ENCODE measurements at regions not wholly inside any gene's neighbourhood (a gene's known extent, or its start where the extent isn't known, plus 50 kb on each side); places are given as distances from the start of the nearest gene placed in this dataset.
A peak's percentile ranks its signal among the peaks of the same experiment; 100 is the strongest.

- ATAC-seq: no peak
- Mint-ChIP-seq H3K27me3 (no peaks in the 10 kb centered on the region), H3K4me3 (no peak overlapping the region), H3K9me3 (no peaks in the 10 kb centered on the region), H3K27ac (no peak overlapping the region), H3K4me1 (no peaks in the 10 kb centered on the region)
- no peak for DNase-seq
Measured at GRCh38 chr6:148041546-148041945, 301.1 kb upstream of the SASH1 start.

- H3K27me3 Mint-ChIP-seq: no peaks in the 10 kb centered on the region
- no peak overlapping the region for H3K4me3 Mint-ChIP-seq
- H3K27ac Mint-ChIP-seq: no peak overlapping the region
- DNase-seq: no peak
- H3K9me3 Mint-ChIP-seq: peaks cover 6 to 8% of the 10 kb centered on the region in 2 donors
- H3K4me1 Mint-ChIP-seq: no peaks in the 10 kb centered on the region
- ATAC-seq: no peak
Measured at GRCh38 chr6:148042536-148042935, 300.1 kb upstream of the SASH1 start.

DNA sequence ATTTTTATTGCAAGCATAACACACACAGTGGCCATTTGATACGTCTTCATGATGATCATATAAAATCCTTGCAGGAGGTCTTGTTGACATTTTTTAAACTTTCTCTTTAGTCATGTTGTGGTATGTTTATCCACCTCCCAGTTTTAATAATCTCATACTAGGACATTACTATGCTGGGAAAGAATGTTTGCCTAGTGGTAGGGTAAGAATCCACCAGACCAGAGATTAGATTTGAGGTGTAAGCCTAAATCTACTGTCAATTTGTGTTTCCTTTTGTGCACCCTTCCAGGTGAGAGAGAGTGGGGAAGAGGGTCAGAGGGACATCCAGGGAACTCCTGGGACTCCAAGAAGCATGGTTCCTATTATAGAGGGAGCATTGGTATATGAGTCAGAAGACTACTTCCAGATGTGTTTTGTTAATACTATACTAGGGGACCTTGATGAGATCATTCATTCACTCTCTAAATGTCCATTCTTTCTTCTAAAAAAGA, 298.3 kb upstream of the SASH1 start:
- Mint-ChIP-seq H3K4me3 (no peak overlapping the region), H3K9me3 (peaks cover 8 to 9% of the 10 kb centered on the region in 2 donors), H3K27ac (no peak overlapping the region), H3K27me3 (no peaks in the 10 kb centered on the region), H3K4me1 (no peaks in the 10 kb centered on the region)
- DNase-seq: no peak
- no peak for ATAC-seq

GRCh38 chr6:148044921-148045320, 297.7 kb upstream of the SASH1 start:
- Mint-ChIP-seq H3K9me3 (peaks cover 9 to 13% of the 10 kb centered on the region in 2 donors), H3K4me3 (no peak overlapping the region), H3K4me1 (no peaks in the 10 kb centered on the region), H3K27me3 (no peaks in the 10 kb centered on the region), H3K27ac (no peak overlapping the region)
- DNase-seq: no peak
- no peak for ATAC-seq

- H3K4me1 Mint-ChIP-seq: no peaks in the 10 kb centered on the region
- no peak for ATAC-seq
- H3K27me3 Mint-ChIP-seq: no peaks in the 10 kb centered on the region
- no peak for DNase-seq
- no peak overlapping the region for H3K27ac Mint-ChIP-seq
- H3K9me3 Mint-ChIP-seq: peaks cover 9 to 14% of the 10 kb centered on the region in 2 donors
- no peak overlapping the region for H3K4me3 Mint-ChIP-seq
Measured at GRCh38 chr6:148053209-148053608, 289.4 kb upstream of the SASH1 start.

GRCh38 chr6:148053796-148054195, 288.8 kb upstream of the SASH1 start:
- Mint-ChIP-seq H3K27me3 (no peaks in the 10 kb centered on the region), H3K9me3 (peaks cover 10 to 14% of the 10 kb centered on the region in 2 donors), H3K4me3 (no peak overlapping the region), H3K4me1 (no peaks in the 10 kb centered on the region), H3K27ac (no peak overlapping the region)
- no peak for ATAC-seq
- no peak for DNase-seq

DNA sequence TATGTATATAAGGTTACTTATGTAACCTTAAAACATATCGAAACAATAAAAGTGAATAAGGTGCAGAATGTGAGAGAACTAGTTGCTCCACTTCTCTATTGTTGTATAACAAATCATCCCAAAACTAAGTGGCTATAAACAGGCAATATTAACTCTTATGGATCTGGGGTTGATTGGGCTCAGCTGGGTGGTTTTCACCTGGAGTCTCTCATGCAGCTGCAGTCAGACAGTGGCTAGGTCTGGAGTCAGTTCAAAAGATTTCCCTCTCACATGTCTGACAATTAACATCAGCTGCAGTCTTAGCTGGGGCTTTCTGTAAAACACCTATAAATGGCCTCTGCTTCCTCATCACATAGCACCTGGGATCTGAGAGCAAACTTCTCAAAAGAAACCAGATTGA, 288.4 kb upstream of the SASH1 start:
- H3K4me3 Mint-ChIP-seq: no peak overlapping the region
- no peaks in the 10 kb centered on the region for H3K4me1 Mint-ChIP-seq
- DNase-seq (no peak), ATAC-seq (no peak)
- no peak overlapping the region for H3K27ac Mint-ChIP-seq
- peaks cover 14 to 18% of the 10 kb centered on the region in 2 donors for H3K9me3 Mint-ChIP-seq
- H3K27me3 Mint-ChIP-seq: no peaks in the 10 kb centered on the region

- DNase-seq: no peak
- H3K4me1 Mint-ChIP-seq: no peaks in the 10 kb centered on the region
- H3K4me3 Mint-ChIP-seq: no peak overlapping the region
- peaks cover 20 to 26% of the 10 kb centered on the region in 2 donors for H3K9me3 Mint-ChIP-seq
- no peaks in the 10 kb centered on the region for H3K27me3 Mint-ChIP-seq
- no peak overlapping the region for H3K27ac Mint-ChIP-seq
- no peak for ATAC-seq
Measured at GRCh38 chr6:148055419-148055818, 287.2 kb upstream of the SASH1 start.

- no peak overlapping the region for H3K4me3 Mint-ChIP-seq
- DNase-seq (no peak), ATAC-seq (no peak)
- H3K4me1 Mint-ChIP-seq: no peaks in the 10 kb centered on the region
- H3K27me3 Mint-ChIP-seq: peaks cover 9% of the 10 kb centered on the region
- H3K9me3 Mint-ChIP-seq: peaks cover 29 to 45% of the 10 kb centered on the region in 2 donors
- no peak overlapping the region for H3K27ac Mint-ChIP-seq
Measured at GRCh38 chr6:148059869-148060268, 282.8 kb upstream of the SASH1 start.

DNA sequence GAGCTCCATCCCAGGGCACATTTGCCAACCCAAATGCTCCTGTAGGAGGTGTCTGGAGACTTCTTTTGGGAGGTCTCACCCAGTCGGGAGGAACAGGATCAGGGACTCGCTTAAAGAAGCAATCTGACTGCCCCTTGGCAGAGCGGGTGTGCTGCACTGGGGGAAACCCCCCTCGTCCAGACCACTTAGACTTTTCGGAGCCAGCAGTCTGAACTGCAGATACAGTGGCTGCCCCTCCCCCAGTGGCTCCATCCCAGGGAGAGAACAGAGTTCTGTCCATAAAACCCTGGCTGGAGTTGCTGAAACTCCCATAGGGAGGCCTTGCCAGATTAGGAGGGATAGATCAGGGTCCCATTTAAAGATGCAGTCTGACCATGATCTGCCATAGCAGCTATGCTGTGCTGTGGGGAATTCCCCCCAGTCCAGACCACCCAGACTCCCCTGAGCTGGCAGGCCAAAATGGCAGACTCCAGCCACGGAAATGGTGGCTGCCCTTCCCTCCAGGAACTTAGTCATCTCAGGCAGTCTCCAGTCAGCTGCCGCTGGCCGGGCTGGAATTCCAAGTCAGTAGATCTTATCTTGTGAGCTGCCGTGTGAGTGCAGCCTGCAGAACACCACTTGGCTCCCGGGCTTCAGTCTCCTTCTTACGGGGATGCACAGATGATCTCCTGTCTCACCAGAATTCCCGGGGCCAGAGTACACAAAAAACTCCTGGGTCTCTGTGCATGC, 278.1 kb upstream of the SASH1 start:
- ATAC-seq: no peak
- H3K4me1 Mint-ChIP-seq: no peaks in the 10 kb centered on the region

DNA sequence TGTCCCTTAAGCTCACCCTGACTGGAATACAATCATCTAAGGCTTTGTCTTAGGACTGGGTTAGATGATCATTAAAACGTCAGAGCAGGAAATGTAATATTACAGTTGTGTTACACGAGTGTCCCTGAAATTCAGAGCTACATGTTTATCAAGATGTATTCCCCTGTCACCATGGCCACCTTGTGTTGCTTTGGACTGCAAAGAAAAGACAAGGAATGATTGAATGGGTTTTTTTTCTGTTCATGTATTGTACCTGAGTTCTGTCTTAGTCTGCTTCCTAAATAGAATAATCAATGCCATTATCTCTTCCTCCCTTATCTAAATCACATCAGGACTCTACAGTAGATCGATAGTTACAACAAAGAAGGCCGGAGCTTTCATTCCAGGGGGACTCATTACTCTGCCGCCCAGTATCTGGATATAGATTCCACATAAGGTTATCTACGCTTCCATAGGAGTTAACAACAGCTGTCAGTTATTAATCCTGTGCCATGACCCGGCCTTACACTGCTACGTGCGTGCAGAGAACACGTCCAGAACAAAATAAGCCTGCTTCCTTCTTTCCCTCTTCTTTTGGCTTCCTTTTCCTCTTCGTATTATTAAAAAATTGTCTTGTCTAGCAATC, 274.1 kb upstream of the SASH1 start:
- ATAC-seq (no peak), DNase-seq (no peak)
- Mint-ChIP-seq H3K4me3 (no peak overlapping the region), H3K4me1 (no peaks in the 10 kb centered on the region), H3K9me3 (peaks cover 4 to 6% of the 10 kb centered on the region in 2 donors), H3K27ac (peak overlapping the region in 1 of 2 donors; percentile 55), H3K27me3 (peaks cover 9% of the 10 kb centered on the region)

More for the DNA sequence above, 278.1 kb upstream of the SASH1 start:
- Mint-ChIP-seq H3K27me3 (peaks cover 9% of the 10 kb centered on the region), H3K27ac (no peak overlapping the region), H3K4me3 (no peak overlapping the region), H3K9me3 (peaks cover 19 to 33% of the 10 kb centered on the region in 2 donors)
- DNase-seq: no peak

DNA sequence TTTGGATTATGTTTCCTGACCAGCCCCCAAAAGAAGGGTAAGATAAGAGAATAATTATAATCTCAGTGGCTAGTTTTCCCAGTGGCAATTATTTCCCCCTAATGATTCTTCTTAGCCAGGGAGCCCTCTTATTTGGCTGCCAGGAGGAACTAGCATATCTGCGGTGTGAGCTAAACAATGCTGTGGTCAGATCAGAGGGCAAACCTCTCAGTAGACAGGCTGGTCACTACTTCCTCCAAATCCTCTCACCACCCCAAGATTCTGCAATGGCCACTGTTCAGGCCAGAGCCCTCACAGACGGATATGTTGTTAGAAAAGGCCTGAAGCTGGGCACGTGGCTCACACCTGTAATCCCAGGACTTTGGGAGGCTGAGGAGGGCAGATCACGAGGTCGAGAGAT, 273.4 kb upstream of the SASH1 start:
- Mint-ChIP-seq H3K4me3 (no peak overlapping the region), H3K4me1 (no peaks in the 10 kb centered on the region), H3K27me3 (peaks cover 2% of the 10 kb centered on the region), H3K27ac (no peak overlapping the region), H3K9me3 (no peaks in the 10 kb centered on the region)
- DNase-seq: no peak
- no peak for ATAC-seq

GRCh38 chr6:148074291-148074690, 268.3 kb upstream of the SASH1 start:
- ATAC-seq: no peak
- Mint-ChIP-seq H3K27me3 (peaks cover 9% of the 10 kb centered on the region), H3K4me3 (no peak overlapping the region), H3K27ac (no peak overlapping the region), H3K9me3 (peaks cover 6 to 9% of the 10 kb centered on the region in 2 donors), H3K4me1 (no peaks in the 10 kb centered on the region)
- DNase-seq: no peak

- peaks cover 9% of the 10 kb centered on the region for H3K27me3 Mint-ChIP-seq
- H3K4me3 Mint-ChIP-seq: no peak overlapping the region
- no peaks in the 10 kb centered on the region for H3K4me1 Mint-ChIP-seq
- no peak for ATAC-seq
- H3K27ac Mint-ChIP-seq: no peak overlapping the region
- H3K9me3 Mint-ChIP-seq: peaks cover 6 to 9% of the 10 kb centered on the region in 2 donors
- DNase-seq: no peak
Measured at GRCh38 chr6:148074738-148075137, 267.9 kb upstream of the SASH1 start.

DNA sequence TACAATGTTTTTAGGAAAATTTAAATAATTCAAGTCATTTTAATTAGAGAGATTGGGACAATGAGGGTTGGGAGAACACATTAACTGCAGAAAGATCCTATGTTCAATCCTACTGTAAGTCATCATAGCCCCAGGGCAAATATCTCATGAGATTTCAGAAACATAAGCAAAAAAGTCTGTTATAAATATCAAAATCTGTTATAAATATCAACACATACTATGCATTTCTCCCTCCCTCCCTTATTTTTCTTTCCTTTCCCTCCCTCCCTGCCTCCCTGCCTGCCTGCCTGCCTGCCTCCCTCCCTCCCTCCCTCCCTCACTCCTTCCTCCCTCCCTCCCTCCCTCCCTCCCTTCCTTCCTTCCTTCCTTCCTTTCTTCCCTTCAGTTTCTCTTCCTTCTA, 267.3 kb upstream of the SASH1 start:
- Mint-ChIP-seq H3K27ac (no peak overlapping the region), H3K27me3 (peaks cover 9% of the 10 kb centered on the region), H3K4me1 (no peaks in the 10 kb centered on the region), H3K4me3 (no peak overlapping the region), H3K9me3 (peaks cover 6 to 9% of the 10 kb centered on the region in 2 donors)
- ATAC-seq (no peak), DNase-seq (no peak)

DNA sequence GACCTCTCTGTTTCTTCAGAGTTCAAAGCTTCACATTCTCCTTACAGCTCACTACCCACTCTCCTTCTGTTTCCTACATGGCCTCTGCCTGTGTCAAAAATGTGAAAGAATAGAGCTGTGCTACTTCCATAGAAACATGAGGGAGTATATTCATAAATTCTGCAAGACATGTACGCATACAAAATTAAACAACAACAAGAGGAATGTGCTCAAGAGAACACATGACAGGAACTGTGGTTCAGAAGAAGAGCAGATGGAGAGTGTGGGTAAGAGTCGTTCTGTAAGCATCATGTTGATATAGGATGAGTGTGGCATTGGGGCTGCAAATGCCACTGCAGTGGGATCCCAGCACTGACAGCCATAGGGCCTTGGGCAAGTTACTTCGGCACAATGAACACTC, 266.6 kb upstream of the SASH1 start:
- ATAC-seq: no peak
- Mint-ChIP-seq H3K4me3 (no peak overlapping the region), H3K27ac (no peak overlapping the region), H3K27me3 (peaks cover 9% of the 10 kb centered on the region), H3K4me1 (no peaks in the 10 kb centered on the region), H3K9me3 (peaks cover 6 to 9% of the 10 kb centered on the region in 2 donors)
- DNase-seq: no peak
